H1 (cell line): ENCODE measurements at regions not wholly inside any gene's neighbourhood (a gene's known extent, or its start where the extent isn't known, plus 50 kb on each side); places are given as distances from the start of the nearest gene placed in this dataset.

Experiments
- CTCF ChIA-PET: fragments of 300-600 bp; sonication (Branson Sonifier 250); formaldehyde crosslinking; loops from one replicate; lab custom pipeline; 2021; ENCODE audit not compliant: partially characterized antibody; lab: Charles Lee
- POLR2A ChIA-PET: fragments of 300-600 bp; sonication (Branson Sonifier 250); formaldehyde crosslinking; loops from one replicate; lab custom pipeline; 2021; ENCODE audit warnings: inconsistent platforms; ENCODE audit not compliant: partially characterized antibody; lab: Charles Lee
- DNase-seq, 2 experiments: peaks; one replicate each; pipeline versions ENCODE4 v3.0.0 to v3.0.0-alpha.2; 2010 to 2022; ENCODE audit warnings: low spot score in 2 of 2, low read depth in 1 of 2, mixed read lengths in 1 of 2
- FAIRE-seq: peaks from 2 replicates; lab custom pipeline; 2011; peaks lifted over from hg19 to GRCh38; lab: Jason Lieb, UNC
- H2AFZ ChIP-seq: 2 replicates; pipeline ENCODE4 v1.8.1; 2012; ENCODE audit warnings: low read length, inconsistent platforms
- H2AK5ac ChIP-seq: 2 replicates; pipeline ENCODE4 v1.6.1; 2013; ENCODE audit warnings: low read depth, low read length
- H2BK120ac ChIP-seq: replicated peaks from 2 replicates; pipeline ENCODE3; 2013; ENCODE audit warnings: low read depth, low read length, inconsistent platforms
- H2BK12ac ChIP-seq: 2 replicates; pipeline ENCODE4 v1.6.1; 2013; ENCODE audit warnings: low read depth, low read length
- H2BK15ac ChIP-seq: 2 replicates; pipeline ENCODE4 v1.6.1; 2013; ENCODE audit warnings: low read length
- H2BK20ac ChIP-seq: 2 replicates; pipeline ENCODE4 v1.6.1; 2013; ENCODE audit warnings: low read length
- H2BK5ac ChIP-seq: 2 replicates; pipeline ENCODE4 v1.6.1; 2013; ENCODE audit warnings: low read depth, low read length
- H3K14ac ChIP-seq: 2 replicates; pipeline ENCODE4 v1.6.1; 2013; ENCODE audit warnings: inconsistent platforms; ENCODE audit not compliant: insufficient read length
- H3K18ac ChIP-seq: 2 replicates; pipeline ENCODE4 v1.6.1; 2013; ENCODE audit warnings: low read length; ENCODE audit errors: extremely low read depth
- H3K23ac ChIP-seq: 2 replicates; pipeline ENCODE4 v1.6.1; 2013; ENCODE audit warnings: inconsistent platforms; ENCODE audit not compliant: insufficient read length
- H3K23me2 ChIP-seq: 2 replicates; pipeline ENCODE4 v1.6.1; 2013; ENCODE audit warnings: low read depth, low read length
- H3K27ac ChIP-seq: 2 replicates; pipeline ENCODE4 v1.6.1; 2011; ENCODE audit warnings: low read depth, low read length, inconsistent platforms
- H3K27me3 ChIP-seq, 4 experiments: replicated peaks in 1 of 4; 1 replicate in 1 of 4; 2 replicates in 3 of 4; pipeline versions ENCODE4 v1.6.1 to v1.8.1; 2011 to 2013; ENCODE audit warnings: low read length in 3 of 4, mild to moderate bottlenecking in 3 of 4, inconsistent platforms in 2 of 4, mixed read lengths in 2 of 4, moderate library complexity in 1 of 4; ENCODE audit not compliant: control insufficient read depth in 3 of 4, insufficient read depth in 3 of 4; ENCODE audit errors: extremely low read depth in 1 of 4
- H3K36me3 ChIP-seq, 4 experiments: 2 replicates each; pipeline versions ENCODE4 v1.6.1 to v1.8.1; 2011 to 2013; ENCODE audit warnings: mild to moderate bottlenecking in 4 of 4, low read length in 3 of 4, moderate library complexity in 2 of 4, control low read depth in 1 of 4, inconsistent platforms in 1 of 4; ENCODE audit not compliant: insufficient read depth in 4 of 4, control insufficient read depth in 2 of 4
- H3K4ac ChIP-seq: replicated peaks from 2 replicates; pipeline ENCODE3; 2013; ENCODE audit warnings: low read length, low read depth, mixed read lengths, inconsistent platforms; ENCODE audit not compliant: insufficient read length
- H3K4me1 ChIP-seq, 4 experiments: replicated peaks in 1 of 4; 1 replicate in 1 of 4; 2 replicates in 3 of 4; pipeline versions ENCODE4 v1.6.1 to v1.8.1; 2011 to 2013; ENCODE audit warnings: low read length in 3 of 4, inconsistent platforms in 2 of 4, mixed read lengths in 1 of 4; ENCODE audit not compliant: insufficient read depth in 4 of 4, control insufficient read depth in 3 of 4
- H3K4me2 ChIP-seq, 2 experiments: 2 replicates each; pipeline versions ENCODE4 v1.6.1 to v1.8.1; 2011 to 2013; ENCODE audit warnings: low read depth in 2 of 2, low read length in 2 of 2, control low read depth in 1 of 2, inconsistent platforms in 1 of 2, mild to moderate bottlenecking in 1 of 2; ENCODE audit not compliant: insufficient read depth in 1 of 2
- H3K4me3 ChIP-seq, 4 experiments: fragments of 200-600, 300-600 bp in 1 of 4; sonication (generic), shearing (Covaris generic), sonication (Bioruptor Twin) in 1 of 4; 2 replicates each; pipeline versions ENCODE4 v1.5.1 to v1.8.1; 2011 to 2016; ENCODE audit warnings: low read length in 4 of 4, low read depth in 3 of 4, control low read depth in 2 of 4, inconsistent platforms in 2 of 4, mild to moderate bottlenecking in 2 of 4, mixed read lengths in 1 of 4, moderate library complexity in 1 of 4; ENCODE audit not compliant: insufficient read depth in 2 of 4; ENCODE audit errors: extremely low read depth in 1 of 4
- H3K56ac ChIP-seq: replicated peaks from 2 replicates; pipeline ENCODE3; 2013; ENCODE audit warnings: low read depth, mild to moderate bottlenecking, mixed read lengths, low read length, inconsistent platforms; ENCODE audit not compliant: insufficient read length
- H3K79me1 ChIP-seq: 2 replicates; pipeline ENCODE4 v1.6.1; 2013; ENCODE audit warnings: low read depth, low read length, control low read depth
- H3K79me2 ChIP-seq, 2 experiments: 2 replicates each; pipeline versions ENCODE4 v1.6.1 to v1.8.1; 2012 to 2013; ENCODE audit warnings: low read length in 2 of 2, mild to moderate bottlenecking in 2 of 2, inconsistent platforms in 1 of 2; ENCODE audit not compliant: insufficient read depth in 2 of 2, control insufficient read depth in 1 of 2
- H3K9ac ChIP-seq, 4 experiments: replicated peaks in 1 of 4; 1 replicate in 1 of 4; 2 replicates in 3 of 4; pipeline versions ENCODE4 v1.6.1 to v1.8.1; 2011 to 2013; ENCODE audit warnings: low read depth in 3 of 4, low read length in 3 of 4, control low read depth in 2 of 4, mild to moderate bottlenecking in 2 of 4, moderate library complexity in 2 of 4, inconsistent platforms in 1 of 4; ENCODE audit errors: extremely low read depth in 1 of 4
- H3K9me3 ChIP-seq, 2 experiments: 2 replicates each; pipeline versions ENCODE4 v1.6.1 to v1.8.1; 2012 to 2013; ENCODE audit warnings: mild to moderate bottlenecking in 2 of 2, moderate library complexity in 2 of 2, control low read depth in 1 of 2, inconsistent platforms in 1 of 2, low read depth in 1 of 2, low read length in 1 of 2, mixed read lengths in 1 of 2; ENCODE audit not compliant: insufficient read depth in 2 of 2
- H4K20me1 ChIP-seq, 2 experiments: replicated peaks in 1 of 2; 2 replicates each; pipeline versions ENCODE3 to v1.8.1; 2011 to 2013; ENCODE audit warnings: inconsistent platforms in 2 of 2, low read length in 2 of 2, mild to moderate bottlenecking in 1 of 2; ENCODE audit not compliant: insufficient read depth in 2 of 2, control insufficient read depth in 1 of 2
- H4K5ac ChIP-seq: 2 replicates; pipeline ENCODE4 v1.6.1; 2013; ENCODE audit warnings: low read length, low read depth, mixed read lengths, inconsistent platforms; ENCODE audit not compliant: insufficient read length
- H4K8ac ChIP-seq: 2 replicates; pipeline ENCODE4 v1.8.0; 2013; ENCODE audit warnings: mild to moderate bottlenecking, moderate library complexity, low read length, inconsistent platforms; ENCODE audit not compliant: insufficient read depth; ENCODE audit errors: extremely low read depth
- H4K91ac ChIP-seq: replicated peaks from 2 replicates; pipeline ENCODE3; 2013; ENCODE audit warnings: low read length, mixed read lengths, inconsistent platforms; ENCODE audit not compliant: insufficient read length
- EZH2 ChIP-seq: fragments of 200-600 bp; sonication (generic); IDR thresholded peaks from 2 replicates; pipeline ENCODE4 v1.7.1; 2012; ENCODE audit warnings: low read depth, mild to moderate bottlenecking, moderate library complexity, low read length, inconsistent platforms; ENCODE audit not compliant: severe bottlenecking
- GABPA ChIP-seq: IDR thresholded peaks from 2 replicates; pipeline ENCODE4 v1.6.1; 2011; ENCODE audit warnings: mild to moderate bottlenecking, low read length, moderate library complexity, borderline replicate concordance; ENCODE audit not compliant: insufficient read depth
- KDM1A ChIP-seq: fragments of 200-600, 300-600 bp; sonication (generic); IDR thresholded peaks from 2 replicates; pipeline ENCODE4 v1.7.1; 2016; ENCODE audit warnings: mild to moderate bottlenecking, low read length, borderline replicate concordance
- KDM4A ChIP-seq: IDR thresholded peaks from one replicate; pipeline ENCODE4 v1.7.1; 2012; ENCODE audit warnings: low read depth, mild to moderate bottlenecking, moderate library complexity, low read length, inconsistent platforms; ENCODE audit not compliant: severe bottlenecking
- MAFK ChIP-seq: IDR thresholded peaks from 2 replicates; pipeline ENCODE4 v1.6.1; 2012; ENCODE audit warnings: low read depth, mild to moderate bottlenecking, improper control_type of control experiment, low read length
- NANOG ChIP-seq: IDR thresholded peaks from 2 replicates; pipeline ENCODE4 v1.6.1; 2011; ENCODE audit warnings: low read length, low read depth, mild to moderate bottlenecking, inconsistent platforms; ENCODE audit not compliant: insufficient read depth, poor library complexity, severe bottlenecking
- NRF1 ChIP-seq: IDR thresholded peaks from 2 replicates; pipeline ENCODE4 v1.6.1; 2011; ENCODE audit warnings: mild to moderate bottlenecking, low read depth, low read length, improper control_type of control experiment
- RFX5 ChIP-seq: IDR thresholded peaks from 2 replicates; pipeline ENCODE4 v1.6.1; 2011; ENCODE audit warnings: low read depth, low read length, improper control_type of control experiment, borderline replicate concordance
- SP2 ChIP-seq: IDR thresholded peaks from 2 replicates; pipeline ENCODE4 v1.6.1; 2012; ENCODE audit warnings: mild to moderate bottlenecking, low read length, inconsistent platforms
- SP4 ChIP-seq: IDR thresholded peaks from 2 replicates; pipeline ENCODE4 v1.6.1; 2012; ENCODE audit warnings: low read length, inconsistent platforms
- TAF7 ChIP-seq: optimal IDR thresholded peaks from 2 replicates; pipeline ENCODE3; 2011; ENCODE audit warnings: low read depth, mild to moderate bottlenecking, inconsistent platforms, low read length, moderate library complexity, borderline replicate concordance
- TCF12 ChIP-seq: IDR thresholded peaks from 2 replicates; pipeline ENCODE4 v1.6.1; 2011; ENCODE audit warnings: low read depth, mild to moderate bottlenecking, low read length
- WGBS, 2 experiments: shearing (Covaris generic) in 1 of 2; methylation state at CpG; one replicate each; pipeline versions ENCODE4 v1.1.6 to v1.1.7; 2013 to 2015; ENCODE audit warnings: low lambda C conversion rate in 2 of 2, mixed read lengths in 2 of 2, inconsistent platforms in 1 of 2, low coverage in 1 of 2, missing lambda C conversion rate in 1 of 2; ENCODE audit not compliant: insufficient replicate concordance in 2 of 2, insufficient coverage in 1 of 2, insufficient read length in 1 of 2; ENCODE audit errors: extremely low coverage in 1 of 2, missing lambda C conversion rate in 1 of 2; 5-methylcytosine and 5-hydroxymethylcytosine counted together
- TF ChIP-seq, protein P1 (sequence below): IDR thresholded peaks from 2 replicates; pipeline ENCODE4 v1.6.1; 2012; ENCODE audit warnings: low read length, inconsistent platforms

GRCh38 chr3:8276506-8276905 lies 225.1 kb upstream of the LMCD1 start:
- Histone ChIP-seq H3K4ac (no peak overlapping the region), H3K4me3 (no peak overlapping the region), H4K20me1 (no peaks in the 10 kb centered on the region), H4K8ac (no peak overlapping the region), H2BK120ac (no peak overlapping the region), H2BK12ac (no peak overlapping the region), H3K9me3 (peaks cover 0 to 3% of the 10 kb centered on the region in 2 experiments; a peak in 2 of 4 replicates), H3K79me1 (no peaks in the 10 kb centered on the region), H3K36me3 (no peaks in the 10 kb centered on the region; a peak in 1 of 8 replicates), H2AFZ (no peak overlapping the region), H3K14ac (no peak overlapping the region), H2BK15ac (no peak overlapping the region), H3K18ac (no peak overlapping the region), H3K23ac (no peak overlapping the region), H4K5ac (no peak overlapping the region), H3K27ac (no peak overlapping the region), H3K4me2 (no peak overlapping the region), H2AK5ac (no peak overlapping the region), H2BK5ac (no peak overlapping the region), H3K27me3 (peaks cover 0 to 1% (median 0%) of the 10 kb centered on the region in 4 experiments; a peak in 1 of 7 replicates), H3K23me2 (no peaks in the 10 kb centered on the region), H2BK20ac (no peak overlapping the region), H3K56ac (no peak overlapping the region), H3K79me2 (no peaks in the 10 kb centered on the region), H3K4me1 (peaks cover 4 to 9% (median 7%) of the 10 kb centered on the region in 4 experiments), H4K91ac (no peak overlapping the region), H3K9ac (no peak overlapping the region)
- no peak for FAIRE-seq
- no peak for DNase-seq
- ChIA-PET POLR2A (no interaction called here), CTCF (interaction anchor here (0.7 to 4.2 kb wide), 6 partner anchors 9 to 142 kb away, joined by 3 to 18 read pairs (median 4); no protein-coding TSS in a partner anchor)
- 98% methylated on average over 2 of the region's 2 CpGs; no CpG with 5 or more reads in 1 of the 2 experiments for WGBS, 2 experiments
- TF ChIP-seq TCF12 (no peak), KDM1A (no peak), NANOG (no peak), TAF7 (no peak), KDM4A (no peak), NRF1 (no peak), SP4 (no peak), MAFK (no peak), GABPA (no peak), EZH2 (no peak), RFX5 (no peak), SP2 (no peak)
- TF ChIP-seq, protein P1, sequence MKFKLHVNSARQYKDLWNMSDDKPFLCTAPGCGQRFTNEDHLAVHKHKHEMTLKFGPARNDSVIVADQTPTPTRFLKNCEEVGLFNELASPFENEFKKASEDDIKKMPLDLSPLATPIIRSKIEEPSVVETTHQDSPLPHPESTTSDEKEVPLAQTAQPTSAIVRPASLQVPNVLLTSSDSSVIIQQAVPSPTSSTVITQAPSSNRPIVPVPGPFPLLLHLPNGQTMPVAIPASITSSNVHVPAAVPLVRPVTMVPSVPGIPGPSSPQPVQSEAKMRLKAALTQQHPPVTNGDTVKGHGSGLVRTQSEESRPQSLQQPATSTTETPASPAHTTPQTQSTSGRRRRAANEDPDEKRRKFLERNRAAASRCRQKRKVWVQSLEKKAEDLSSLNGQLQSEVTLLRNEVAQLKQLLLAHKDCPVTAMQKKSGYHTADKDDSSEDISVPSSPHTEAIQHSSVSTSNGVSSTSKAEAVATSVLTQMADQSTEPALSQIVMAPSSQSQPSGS: no peak
